Mesodermal cell (in vitro differentiated cells): ENCODE measurements at regions not wholly inside any gene's neighbourhood (a gene's known extent, or its start where the extent isn't known, plus 50 kb on each side); places are given as distances from the start of the nearest gene placed in this dataset.

Source experiments
- H3K27ac ChIP-seq: 2 replicates; pipeline ENCODE4 v1.7.0; 2013; ENCODE audit warnings: mild to moderate bottlenecking, low read depth, low read length, moderate library complexity; ENCODE audit not compliant: severe bottlenecking
- H3K36me3 ChIP-seq: 2 replicates; pipeline ENCODE4 v1.7.1; 2013; ENCODE audit warnings: mild to moderate bottlenecking, low read length, moderate library complexity; ENCODE audit not compliant: control insufficient read depth, insufficient read depth
- H3K4me1 ChIP-seq: one replicate; pipeline ENCODE4 v1.7.1; 2013; ENCODE audit warnings: mild to moderate bottlenecking, low read length; ENCODE audit not compliant: insufficient read depth, control insufficient read depth, poor library complexity, severe bottlenecking
- H3K4me3 ChIP-seq: 2 replicates; pipeline ENCODE4 v1.7.0; 2013; ENCODE audit warnings: low read length, control low read depth, mild to moderate bottlenecking; ENCODE audit not compliant: insufficient read depth, poor library complexity, severe bottlenecking; ENCODE audit errors: extremely low read depth
- H3K9me3 ChIP-seq: 2 replicates; pipeline ENCODE4 v1.7.1; 2013; ENCODE audit warnings: mild to moderate bottlenecking, low read length, moderate library complexity; ENCODE audit not compliant: control insufficient read depth
- WGBS, 2 experiments: methylation state at CpG; one replicate each; pipeline ENCODE4 v1.1.5; 2013; ENCODE audit warnings: missing lambda C conversion rate in 2 of 2; ENCODE audit not compliant: insufficient coverage in 2 of 2; 5-methylcytosine and 5-hydroxymethylcytosine counted together

DNA sequence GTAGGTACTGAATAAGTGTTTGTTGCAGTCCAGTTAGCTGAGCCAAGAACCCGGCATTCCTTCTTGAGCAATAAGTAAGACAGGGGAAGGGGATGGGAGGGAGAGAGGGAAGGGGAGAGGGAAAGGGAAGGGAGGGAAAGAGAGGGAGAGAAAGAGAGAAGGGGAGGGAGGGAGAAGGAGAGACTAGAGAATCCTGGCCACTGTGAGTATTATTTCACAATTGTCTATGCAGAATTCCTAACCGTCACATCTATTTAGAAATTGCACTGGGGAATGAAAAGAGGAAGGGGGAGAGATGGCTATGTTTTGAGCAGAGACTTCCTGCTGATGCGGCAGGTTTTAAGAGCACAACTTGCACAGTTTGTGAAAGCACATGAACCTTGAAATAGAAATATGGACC is 251.4 kb upstream of the ZMIZ1 start:
- 69 to 75% methylated on average over 2 of the region's 3 CpGs for WGBS, 2 experiments

GRCh38 chr10:78817804-78818203 is 251.0 kb upstream of the ZMIZ1 start:
- H3K4me1 ChIP-seq: no peaks in the 10 kb centered on the region
- H3K36me3 ChIP-seq: no peaks in the 10 kb centered on the region
- no peak overlapping the region for H3K27ac ChIP-seq
- H3K9me3 ChIP-seq: no peaks in the 10 kb centered on the region
- H3K4me3 ChIP-seq: no peak overlapping the region
- 64 to 74% methylated on average over 3 of the region's 3 CpGs for whole genome bisulfite sequencing, 2 experiments

More for the DNA sequence above, 251.4 kb upstream of the ZMIZ1 start:
- no peak overlapping the region for H3K4me3 ChIP-seq
- H3K4me1 ChIP-seq: no peaks in the 10 kb centered on the region
- no peak overlapping the region for H3K27ac ChIP-seq
- H3K36me3 ChIP-seq: no peaks in the 10 kb centered on the region
- H3K9me3 ChIP-seq: no peaks in the 10 kb centered on the region

GRCh38 chr10:78819361-78820006 is 249.3 kb upstream of the ZMIZ1 start:
- H3K9me3 ChIP-seq: no peaks in the 10 kb centered on the region
- no peak overlapping the region for H3K4me3 ChIP-seq
- no peaks in the 10 kb centered on the region for H3K4me1 ChIP-seq
- WGBS, 2 experiments: 87 to 92% methylated on average over 5 to 6 of the region's 7 CpGs
- no peak overlapping the region for H3K27ac ChIP-seq
- H3K36me3 ChIP-seq: no peaks in the 10 kb centered on the region

GRCh38 chr10:78820007-78820362 is 248.8 kb upstream of the ZMIZ1 start:
- no peaks in the 10 kb centered on the region for H3K4me1 ChIP-seq
- H3K27ac ChIP-seq: no peak overlapping the region
- no peaks in the 10 kb centered on the region for H3K36me3 ChIP-seq
- 78 to 100% methylated on average over 1 of the region's 2 CpGs for WGBS, 2 experiments
- no peaks in the 10 kb centered on the region for H3K9me3 ChIP-seq
- H3K4me3 ChIP-seq: no peak overlapping the region

DNA sequence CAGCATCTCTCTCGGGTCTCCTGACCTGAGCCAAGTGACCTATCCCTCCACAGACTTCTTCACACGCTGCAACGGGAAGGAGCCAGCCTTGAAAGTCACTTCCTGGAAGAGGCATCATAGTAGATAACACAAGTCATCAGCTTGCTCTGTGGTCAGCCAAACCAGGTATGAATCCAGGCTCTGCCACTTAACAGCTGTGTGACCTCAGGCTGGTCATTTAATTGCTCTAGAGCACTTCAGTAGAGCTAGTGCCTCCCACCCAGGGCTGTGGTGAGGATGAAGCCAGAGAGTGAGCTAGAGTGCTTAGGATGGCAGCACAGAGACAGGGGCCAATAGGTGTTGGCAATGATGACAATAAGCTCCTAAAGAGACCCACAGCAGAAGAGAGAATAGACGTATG is 247.7 kb upstream of the ZMIZ1 start:
- 75 to 86% methylated on average over 3 to 4 of the region's 4 CpGs for WGBS, 2 experiments
- Histone ChIP-seq H3K4me3 (no peak overlapping the region), H3K36me3 (no peaks in the 10 kb centered on the region), H3K4me1 (no peaks in the 10 kb centered on the region), H3K9me3 (no peaks in the 10 kb centered on the region), H3K27ac (no peak overlapping the region)

GRCh38 chr10:78828647-78829539 is 239.9 kb upstream of the ZMIZ1 start:
- H3K4me3 ChIP-seq: no peak overlapping the region
- peaks cover 8% of the 10 kb centered on the region for H3K4me1 ChIP-seq
- H3K36me3 ChIP-seq: no peaks in the 10 kb centered on the region
- H3K9me3 ChIP-seq: peaks cover 9% of the 10 kb centered on the region
- no peak overlapping the region for H3K27ac ChIP-seq
- 93 to 98% methylated on average over 14 to 16 of the region's 24 CpGs for WGBS, 2 experiments

DNA sequence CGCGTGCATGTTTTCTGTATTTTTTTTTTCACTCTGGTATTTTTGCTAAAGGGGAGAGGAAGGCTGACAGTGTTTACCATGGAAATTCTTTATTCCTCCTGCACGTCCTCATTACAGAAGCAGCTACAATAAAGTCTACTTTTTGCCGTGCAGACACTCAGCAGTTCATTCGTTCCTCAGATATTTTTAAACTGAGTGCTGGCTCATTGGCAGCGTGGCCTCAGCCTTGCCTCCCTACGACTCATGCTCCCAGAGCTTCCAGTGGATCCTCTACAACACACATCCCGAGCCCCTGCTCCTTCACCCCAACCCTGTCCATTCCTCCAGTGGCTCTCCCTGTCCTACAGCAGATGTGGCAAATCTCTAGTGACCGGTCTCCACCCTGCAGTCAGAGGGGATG is 239.2 kb upstream of the ZMIZ1 start:
- WGBS, 2 experiments: 83 to 91% methylated on average over 1 to 6 of the region's 9 CpGs
- no peaks in the 10 kb centered on the region for H3K36me3 ChIP-seq
- peaks cover 8% of the 10 kb centered on the region for H3K4me1 ChIP-seq
- H3K27ac ChIP-seq: no peak overlapping the region
- H3K4me3 ChIP-seq: no peak overlapping the region
- peaks cover 9% of the 10 kb centered on the region for H3K9me3 ChIP-seq

DNA sequence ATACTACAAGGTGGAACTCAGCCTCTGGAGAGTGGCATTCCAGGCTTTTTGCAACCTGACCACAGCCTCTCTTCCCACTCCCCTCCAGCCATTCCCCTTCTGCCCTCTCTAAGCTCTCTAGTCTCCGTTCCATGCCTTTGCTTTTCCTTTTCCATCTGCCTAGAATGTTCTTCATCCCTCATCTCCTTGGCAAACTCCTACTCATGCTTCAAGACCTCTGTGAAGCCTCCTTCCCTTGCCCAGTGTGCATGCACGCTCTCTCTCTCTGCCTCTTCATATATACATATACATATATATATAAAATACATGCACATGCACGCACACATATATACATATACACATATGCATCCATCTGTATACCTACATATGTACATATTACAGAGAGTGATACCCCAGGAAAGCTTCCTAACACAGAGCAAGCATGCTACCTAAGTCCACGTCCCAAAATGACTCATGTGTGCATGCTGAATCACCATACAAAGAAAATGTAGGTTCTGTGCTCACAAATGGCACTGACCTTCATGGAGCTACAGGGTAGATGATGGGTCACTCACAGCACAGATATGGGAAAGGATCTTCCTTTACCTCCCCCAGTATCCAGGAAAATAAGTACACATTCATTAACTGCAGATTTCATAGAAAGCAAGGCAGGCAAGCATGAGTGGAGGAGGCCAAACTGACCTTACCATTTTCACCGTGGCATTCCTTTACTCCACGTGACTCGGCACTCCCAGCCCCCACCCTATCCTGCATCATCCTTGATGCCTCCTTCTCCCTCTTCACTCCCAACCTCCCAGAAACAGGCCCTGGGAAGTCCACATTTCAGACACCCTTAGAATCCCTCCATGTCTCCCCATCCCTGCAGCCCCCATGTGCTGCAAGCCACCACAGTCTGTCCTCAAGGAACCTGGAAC is 238.4 kb upstream of the ZMIZ1 start:
- WGBS, 2 experiments: 31 to 48% methylated on average over 4 to 5 of the region's 7 CpGs
- Histone ChIP-seq H3K4me1 (peaks cover 8% of the 10 kb centered on the region), H3K36me3 (no peaks in the 10 kb centered on the region), H3K4me3 (no peak overlapping the region), H3K27ac (no peak overlapping the region), H3K9me3 (peaks cover 9% of the 10 kb centered on the region)

- H3K36me3 ChIP-seq: no peaks in the 10 kb centered on the region
- H3K9me3 ChIP-seq: peaks cover 9% of the 10 kb centered on the region
- no peak overlapping the region for H3K4me3 ChIP-seq
- WGBS, 2 experiments: 91 to 93% methylated on average over 7 of the region's 7 CpGs
- H3K4me1 ChIP-seq: peaks cover 8% of the 10 kb centered on the region
- no peak overlapping the region for H3K27ac ChIP-seq
Observed at GRCh38 chr10:78830976-78831375, 237.8 kb upstream of the ZMIZ1 start.

- H3K9me3 ChIP-seq: peaks cover 9% of the 10 kb centered on the region
- peaks cover 8% of the 10 kb centered on the region for H3K4me1 ChIP-seq
- no peaks in the 10 kb centered on the region for H3K36me3 ChIP-seq
- H3K27ac ChIP-seq: no peak overlapping the region
- H3K4me3 ChIP-seq: no peak overlapping the region
- 87 to 90% methylated on average over 6 to 8 of the region's 8 CpGs for WGBS, 2 experiments
Observed at GRCh38 chr10:78831461-78831860, 237.3 kb upstream of the ZMIZ1 start.
